Activated B cell treated with CpG ODN at 0.5 μM for 24 hours (primary cell): ENCODE measurements at regions not wholly inside any gene's neighbourhood (a gene's known extent, or its start where the extent isn't known, plus 50 kb on each side); places are given as distances from the start of the nearest gene placed in this dataset.

ENCODE experiments used
- ATAC-seq: fragments of 200-7000 bp; cut with Tn5 transposase; one replicate; pipeline ENCODE4 v1.10.0; 2021; ENCODE audit warnings: low read depth, mild to moderate bottlenecking, moderate library complexity
- CTCF ChIA-PET: fragments of 350-600 bp; sonication (Branson Sonifier 250); formaldehyde crosslinking; loops from one replicate; lab custom pipeline; 2021; ENCODE audit warnings: antibody characterized with exemption; lab: Charles Lee
- POLR2A ChIA-PET: fragments of 350-600 bp; sonication (Branson Sonifier 250); formaldehyde crosslinking; loops from one replicate; lab custom pipeline; 2021; ENCODE audit warnings: antibody characterized with exemption; lab: Charles Lee
- DNase-seq: peaks from one replicate; pipeline ENCODE4 v3.0.0; 2022
- H3K27ac Mint-ChIP-seq: one replicate; pipeline ENCODE4 v1.8.0; 2020; ENCODE audit warnings: mixed read lengths
- H3K27me3 Mint-ChIP-seq: one replicate; pipeline ENCODE4 v1.8.0; 2021; ENCODE audit warnings: mixed read lengths
- H3K36me3 Mint-ChIP-seq: one replicate; pipeline ENCODE4 v1.8.0; 2021; ENCODE audit warnings: low read depth, mixed read lengths
- H3K4me1 Mint-ChIP-seq: one replicate; pipeline ENCODE4 v1.8.0; 2021; ENCODE audit warnings: mixed read lengths
- H3K4me3 Mint-ChIP-seq: one replicate; pipeline ENCODE4 v1.8.0; 2020; ENCODE audit warnings: mild to moderate bottlenecking, mixed read lengths
- H3K9me3 Mint-ChIP-seq: one replicate; pipeline ENCODE4 v1.8.0; 2020; ENCODE audit warnings: mixed read lengths
- intact Hi-C: fragments of 100-400 bp; cut with micrococcal nuclease; formaldehyde crosslinking; loops from one replicate; pipeline ENCODE4 v1.15.1; 2024
- TF ChIP-seq, protein P1 (sequence below): fragments of 200-600 bp; IDR thresholded peaks from one replicate; pipeline ENCODE4 v1.8.0; 2022; ENCODE audit warnings: antibody characterized with exemption, mild to moderate bottlenecking

- intact Hi-C loops, result no loop called here
- Mint-ChIP-seq H3K9me3 (peaks cover 5% of the 10 kb centered on the region), H3K4me3 (no peak overlapping the region), H3K27ac (no peak overlapping the region), H3K36me3 (no peaks in the 10 kb centered on the region), H3K27me3 (no peaks in the 10 kb centered on the region), H3K4me1 (no peaks in the 10 kb centered on the region)
- TF ChIP-seq, protein P1, sequence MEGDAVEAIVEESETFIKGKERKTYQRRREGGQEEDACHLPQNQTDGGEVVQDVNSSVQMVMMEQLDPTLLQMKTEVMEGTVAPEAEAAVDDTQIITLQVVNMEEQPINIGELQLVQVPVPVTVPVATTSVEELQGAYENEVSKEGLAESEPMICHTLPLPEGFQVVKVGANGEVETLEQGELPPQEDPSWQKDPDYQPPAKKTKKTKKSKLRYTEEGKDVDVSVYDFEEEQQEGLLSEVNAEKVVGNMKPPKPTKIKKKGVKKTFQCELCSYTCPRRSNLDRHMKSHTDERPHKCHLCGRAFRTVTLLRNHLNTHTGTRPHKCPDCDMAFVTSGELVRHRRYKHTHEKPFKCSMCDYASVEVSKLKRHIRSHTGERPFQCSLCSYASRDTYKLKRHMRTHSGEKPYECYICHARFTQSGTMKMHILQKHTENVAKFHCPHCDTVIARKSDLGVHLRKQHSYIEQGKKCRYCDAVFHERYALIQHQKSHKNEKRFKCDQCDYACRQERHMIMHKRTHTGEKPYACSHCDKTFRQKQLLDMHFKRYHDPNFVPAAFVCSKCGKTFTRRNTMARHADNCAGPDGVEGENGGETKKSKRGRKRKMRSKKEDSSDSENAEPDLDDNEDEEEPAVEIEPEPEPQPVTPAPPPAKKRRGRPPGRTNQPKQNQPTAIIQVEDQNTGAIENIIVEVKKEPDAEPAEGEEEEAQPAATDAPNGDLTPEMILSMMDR, result no peak
- CTCF ChIA-PET, result no interaction called here
- no peak for DNase-seq
- no peak for ATAC-seq
- POLR2A ChIA-PET, result no interaction called here
Observed at GRCh38 chr10:9688711-9689110, 1329.0 kb upstream of the CELF2 start.

GRCh38 chr10:9707216-9707615, 1310.5 kb upstream of the CELF2 start:
- Mint-ChIP-seq H3K27ac (no peak overlapping the region), H3K4me1 (peaks cover 10% of the 10 kb centered on the region), H3K9me3 (peaks cover 11% of the 10 kb centered on the region), H3K4me3 (no peak overlapping the region), H3K36me3 (no peaks in the 10 kb centered on the region), H3K27me3 (no peaks in the 10 kb centered on the region)
- DNase-seq (no peak), ATAC-seq (no peak)
- POLR2A ChIA-PET, result no interaction called here
- CTCF ChIA-PET, result no interaction called here
- intact Hi-C loops, result no loop called here
- TF ChIP-seq, protein P1, result no peak

- TF ChIP-seq, protein P1, result no peak
- ATAC-seq, result no peak
Observed at GRCh38 chr10:9709849-9710248, 1307.8 kb upstream of the CELF2 start.

DNA sequence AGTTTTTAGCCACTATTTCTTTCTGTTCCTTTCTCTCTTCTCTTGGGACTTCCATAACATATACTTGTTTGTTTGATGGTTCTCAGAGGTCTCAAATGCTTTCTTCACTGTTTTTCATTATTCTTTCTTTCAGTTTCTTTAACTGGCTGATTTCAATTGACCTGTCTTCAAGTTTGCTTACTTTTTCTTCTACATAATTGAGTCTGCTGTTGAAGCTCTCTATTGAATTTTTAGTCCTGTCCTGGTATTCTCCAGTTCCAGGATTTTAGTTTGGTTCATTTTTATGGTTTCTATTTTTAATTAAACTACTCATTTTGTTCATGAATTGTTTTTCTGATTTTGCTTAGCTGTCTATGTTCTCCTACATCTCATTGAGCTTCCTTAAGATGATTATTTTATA, 1305.3 kb upstream of the CELF2 start:
- TF ChIP-seq, protein P1, result no peak
- intact Hi-C loops, result no loop called here
- Mint-ChIP-seq H3K4me3 (no peak overlapping the region), H3K9me3 (peaks cover 15% of the 10 kb centered on the region), H3K36me3 (no peaks in the 10 kb centered on the region), H3K27ac (no peak overlapping the region), H3K27me3 (no peaks in the 10 kb centered on the region), H3K4me1 (peaks cover 7% of the 10 kb centered on the region)
- DNase-seq, result no peak
- POLR2A ChIA-PET, result no interaction called here
- CTCF ChIA-PET, result no interaction called here
- no peak for ATAC-seq

More at GRCh38 chr10:9709849-9710248, 1307.8 kb upstream of the CELF2 start:
- intact Hi-C loops, result no loop called here
- Mint-ChIP-seq H3K36me3 (no peaks in the 10 kb centered on the region), H3K27me3 (no peaks in the 10 kb centered on the region), H3K9me3 (peaks cover 18% of the 10 kb centered on the region), H3K4me1 (peaks cover 10% of the 10 kb centered on the region), H3K4me3 (no peak overlapping the region), H3K27ac (no peak overlapping the region)
- ChIA-PET POLR2A (no interaction called here), CTCF (no interaction called here)
- DNase-seq, result no peak

GRCh38 chr10:9719246-9719645, 1298.4 kb upstream of the CELF2 start:
- no peaks in the 10 kb centered on the region for H3K27me3 Mint-ChIP-seq
- CTCF ChIA-PET, result no interaction called here
- H3K36me3 Mint-ChIP-seq, result no peaks in the 10 kb centered on the region
- DNase-seq, result no peak
- H3K27ac Mint-ChIP-seq, result no peak overlapping the region
- ATAC-seq, result no peak
- TF ChIP-seq, protein P1, result no peak
- intact Hi-C loops, result no loop called here
- POLR2A ChIA-PET, result no interaction called here
- H3K9me3 Mint-ChIP-seq, result peaks cover 4% of the 10 kb centered on the region
- no peaks in the 10 kb centered on the region for H3K4me1 Mint-ChIP-seq
- no peak overlapping the region for H3K4me3 Mint-ChIP-seq
